ENCODE measurements at regions not wholly inside any gene's neighbourhood (a gene's known extent, or its start where the extent isn't known, plus 50 kb on each side); places are given as distances from the start of the nearest gene placed in this dataset.

DNA sequence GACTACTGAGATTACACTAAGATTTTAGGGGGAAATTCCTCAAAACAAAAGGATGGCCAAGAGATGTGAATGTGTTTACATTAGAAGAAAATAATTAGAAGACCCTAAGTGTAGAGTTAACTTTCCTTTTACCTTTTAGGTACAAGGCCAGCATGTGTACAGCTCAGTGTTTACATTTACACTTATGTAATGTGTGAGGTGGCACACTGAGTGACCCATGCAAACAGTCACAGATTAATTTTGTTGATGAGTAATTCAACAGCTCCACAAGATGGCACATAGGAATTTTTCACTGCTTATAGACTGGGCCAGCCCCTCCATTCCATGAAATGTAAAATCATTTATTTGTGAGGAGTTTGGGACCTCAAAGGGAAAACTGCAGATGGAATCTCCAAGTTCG is 90.1 kb upstream of the SLC12A2 start:
- H3K9me3 Mint-ChIP-seq (ENCODE audit: unreplicated experiment), result peaks cover 2% of the 10 kb centered on the region
- no peak overlapping the region for H3K4me3 Mint-ChIP-seq (ENCODE audit: unreplicated experiment)
- no peak overlapping the region for H3K27ac Mint-ChIP-seq (ENCODE audit: unreplicated experiment)
- H3K36me3 Mint-ChIP-seq (ENCODE audit: unreplicated experiment), result no peaks in the 10 kb centered on the region
- DNase-seq, result no peak
- no peak for TF ChIP-seq CTCF (IDR thresholded peaks at IDR 0.05; ENCODE audit: partially characterized antibody, unreplicated experiment)
- no peaks in the 10 kb centered on the region for H3K27me3 Mint-ChIP-seq (ENCODE audit: unreplicated experiment)
- peaks cover 4% of the 10 kb centered on the region for H3K4me1 Mint-ChIP-seq (ENCODE audit: low read depth, unreplicated experiment)

DNA sequence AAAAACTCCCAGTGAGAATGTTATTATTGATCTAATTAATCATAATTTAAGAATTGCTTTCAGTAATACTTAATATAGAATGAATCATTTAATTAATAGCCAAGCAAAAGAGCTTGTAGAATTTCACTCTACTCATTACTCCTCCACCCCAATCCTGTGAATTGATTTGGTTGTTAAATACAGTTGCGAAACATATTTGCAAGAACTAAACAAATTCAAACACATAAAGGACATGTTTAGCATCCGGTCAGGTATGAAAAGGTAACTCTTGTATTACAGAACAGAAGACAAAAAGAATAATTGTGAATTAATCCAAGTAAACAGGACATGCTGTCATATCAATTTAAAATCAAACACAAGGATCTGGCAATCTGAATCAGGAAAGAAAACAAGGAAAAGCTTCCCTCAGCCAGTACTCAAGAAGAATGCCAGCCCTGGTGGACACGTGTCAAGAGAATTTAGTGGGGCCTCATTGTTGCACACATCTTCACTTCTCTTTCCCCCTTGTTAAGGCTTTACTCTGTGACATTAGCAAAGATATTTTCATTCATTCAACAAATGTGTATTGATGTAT is 89.4 kb upstream of the SLC12A2 start:
- H3K4me3 Mint-ChIP-seq (ENCODE audit: unreplicated experiment), result no peak overlapping the region
- H3K36me3 Mint-ChIP-seq (ENCODE audit: unreplicated experiment), result no peaks in the 10 kb centered on the region
- peaks cover 4% of the 10 kb centered on the region for H3K4me1 Mint-ChIP-seq (ENCODE audit: low read depth, unreplicated experiment)
- no peak for DNase-seq
- peaks cover 2% of the 10 kb centered on the region for H3K9me3 Mint-ChIP-seq (ENCODE audit: unreplicated experiment)
- H3K27ac Mint-ChIP-seq (ENCODE audit: unreplicated experiment), result no peak overlapping the region
- H3K27me3 Mint-ChIP-seq (ENCODE audit: unreplicated experiment), result no peaks in the 10 kb centered on the region
- TF ChIP-seq CTCF (IDR thresholded peaks at IDR 0.05; ENCODE audit: partially characterized antibody, unreplicated experiment), result no peak

DNA sequence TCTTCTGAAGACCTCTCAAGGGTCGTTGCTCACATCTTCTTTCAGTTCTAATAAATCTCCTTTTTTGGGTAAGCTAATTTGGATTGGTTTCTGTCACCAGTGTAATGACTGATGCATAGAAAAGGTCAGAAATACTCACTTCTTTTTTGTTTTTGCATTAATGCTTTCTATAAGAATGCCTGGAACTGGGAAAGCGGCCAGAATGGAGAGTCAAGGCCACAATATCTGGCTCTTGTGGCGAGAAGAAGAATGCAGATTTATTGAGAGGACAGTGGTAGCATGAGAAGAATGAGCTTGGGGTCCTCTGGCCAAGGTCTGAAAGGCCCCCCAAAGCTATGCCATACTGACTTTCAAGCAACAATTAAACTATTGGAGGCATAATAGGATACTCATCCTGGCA is 88.0 kb upstream of the SLC12A2 start:
- no peak overlapping the region for H3K27ac Mint-ChIP-seq (ENCODE audit: unreplicated experiment)
- H3K27me3 Mint-ChIP-seq (ENCODE audit: unreplicated experiment), result no peaks in the 10 kb centered on the region
- H3K4me1 Mint-ChIP-seq (ENCODE audit: low read depth, unreplicated experiment), result peaks cover 4% of the 10 kb centered on the region
- H3K4me3 Mint-ChIP-seq (ENCODE audit: unreplicated experiment), result no peak overlapping the region
- H3K9me3 Mint-ChIP-seq (ENCODE audit: unreplicated experiment), result peaks cover 2% of the 10 kb centered on the region
- no peak for DNase-seq
- TF ChIP-seq CTCF (IDR thresholded peaks at IDR 0.05; ENCODE audit: partially characterized antibody, unreplicated experiment), result no peak
- H3K36me3 Mint-ChIP-seq (ENCODE audit: unreplicated experiment), result no peaks in the 10 kb centered on the region

DNA sequence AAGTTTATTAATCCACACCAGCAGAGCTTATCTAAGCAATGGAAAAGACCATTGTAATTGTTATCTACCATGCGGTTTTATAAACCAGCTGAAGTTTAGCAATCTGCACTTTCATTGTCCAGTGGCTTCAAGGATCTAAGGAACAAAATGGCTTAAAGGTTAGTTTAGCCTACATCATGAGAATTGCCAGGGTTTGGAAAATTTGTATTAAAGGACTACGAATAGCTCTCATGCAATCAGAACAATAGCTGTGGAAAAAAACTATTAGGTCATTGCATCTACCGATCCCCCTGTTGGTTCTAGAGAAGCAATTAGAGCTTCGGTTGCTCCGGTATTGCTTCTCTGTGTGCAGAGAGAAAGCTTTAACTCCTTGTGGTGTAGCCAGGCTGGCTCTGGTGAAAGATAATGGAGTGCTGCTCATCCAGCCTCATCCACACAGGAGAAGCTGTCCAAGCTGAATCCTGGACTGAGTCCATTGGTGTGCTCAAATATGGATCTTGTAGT is 86.3 kb upstream of the SLC12A2 start:
- Mint-ChIP-seq H3K4me1 (ENCODE audit: low read depth, unreplicated experiment) (peaks cover 4% of the 10 kb centered on the region), H3K27me3 (ENCODE audit: unreplicated experiment) (no peaks in the 10 kb centered on the region), H3K36me3 (ENCODE audit: unreplicated experiment) (no peaks in the 10 kb centered on the region), H3K9me3 (ENCODE audit: unreplicated experiment) (peaks cover 2% of the 10 kb centered on the region), H3K27ac (ENCODE audit: unreplicated experiment) (no peak overlapping the region), H3K4me3 (ENCODE audit: unreplicated experiment) (no peak overlapping the region)
- TF ChIP-seq CTCF (IDR thresholded peaks at IDR 0.05; ENCODE audit: partially characterized antibody, unreplicated experiment), result no peak
- DNase-seq, result no peak

DNA sequence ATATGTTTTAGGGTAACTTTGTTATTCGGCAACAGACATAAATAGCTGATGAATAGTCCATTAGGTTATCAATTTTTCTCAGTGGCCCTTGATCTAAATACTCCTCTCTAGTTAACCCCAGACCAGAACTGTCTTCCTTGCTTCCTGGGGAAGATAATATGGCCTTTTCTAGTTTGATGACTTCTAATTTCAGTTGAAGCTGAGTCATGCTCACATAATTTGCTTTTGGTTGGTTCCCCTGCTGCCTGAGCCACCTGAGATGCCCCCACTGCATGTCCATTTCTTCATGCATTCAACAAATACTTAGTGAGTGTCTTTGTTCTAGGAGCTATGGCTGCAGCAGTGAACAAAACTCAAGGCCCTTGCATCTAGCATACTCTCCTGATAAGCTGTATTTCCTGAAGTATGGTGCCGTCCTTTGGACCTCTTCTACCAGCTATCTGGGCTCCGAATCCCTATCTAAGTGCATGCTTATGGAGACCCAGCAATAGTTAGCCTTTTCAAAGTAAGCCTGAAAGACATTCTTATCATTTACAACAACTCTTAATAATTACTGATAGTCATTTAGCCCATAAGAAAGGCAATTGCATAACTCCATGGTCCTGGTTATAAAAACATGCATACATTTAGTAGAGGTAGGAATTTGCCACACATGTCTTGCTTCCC is 84.5 kb upstream of the SLC12A2 start:
- Mint-ChIP-seq H3K4me3 (ENCODE audit: unreplicated experiment) (no peak overlapping the region), H3K9me3 (ENCODE audit: unreplicated experiment) (no peaks in the 10 kb centered on the region), H3K27me3 (ENCODE audit: unreplicated experiment) (no peaks in the 10 kb centered on the region), H3K27ac (ENCODE audit: unreplicated experiment) (no peak overlapping the region), H3K36me3 (ENCODE audit: unreplicated experiment) (no peaks in the 10 kb centered on the region), H3K4me1 (ENCODE audit: low read depth, unreplicated experiment) (peaks cover 4% of the 10 kb centered on the region)
- no peak for DNase-seq
- no peak for TF ChIP-seq CTCF (IDR thresholded peaks at IDR 0.05; ENCODE audit: partially characterized antibody, unreplicated experiment)
